ENCODE measurements at regions not wholly inside any gene's neighbourhood (a gene's known extent, or its start where the extent isn't known, plus 50 kb on each side); places are given as distances from the start of the nearest gene placed in this dataset.

DNA sequence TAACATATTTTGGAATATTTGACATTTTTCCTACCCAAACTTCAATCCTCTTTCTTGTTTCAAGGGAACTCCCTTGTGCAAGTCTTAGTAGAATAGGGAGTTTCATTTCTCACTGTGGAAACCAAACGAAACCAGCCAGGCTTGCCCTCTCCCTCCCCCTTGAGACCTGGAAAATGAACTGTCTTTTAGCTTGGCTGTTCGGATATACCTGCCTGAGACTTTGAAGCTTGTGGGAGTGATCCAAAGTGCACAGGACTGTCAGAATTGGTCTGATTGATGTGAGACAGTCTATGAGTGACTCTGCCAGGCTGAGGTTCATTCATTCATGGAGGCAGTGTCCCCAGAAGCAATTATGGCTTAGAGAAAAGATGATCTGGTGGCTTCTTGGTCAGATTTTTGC lies 388.1 kb downstream of the EPM2A start (continued):
- TF ChIP-seq REPIN1 (CRISPR knock-in tag; IDR thresholded peaks at IDR 0.05; ENCODE audit: borderline replicate concordance, low read depth) (no peak), TBL1XR1 (IDR thresholded peaks at IDR 0.05; ENCODE audit: borderline replicate concordance, low read length, partially characterized antibody) (no peak), NR2F6 (IDR thresholded peaks at IDR 0.05) (no peak), NR2F6 (CRISPR knock-in tag; IDR thresholded peaks at IDR 0.05) (no peak), RAD51 (IDR thresholded peaks at IDR 0.05; ENCODE audit: borderline replicate concordance) (no peak), ZNF280D (CRISPR knock-in tag; IDR thresholded peaks at IDR 0.05) (no peak)

DNA sequence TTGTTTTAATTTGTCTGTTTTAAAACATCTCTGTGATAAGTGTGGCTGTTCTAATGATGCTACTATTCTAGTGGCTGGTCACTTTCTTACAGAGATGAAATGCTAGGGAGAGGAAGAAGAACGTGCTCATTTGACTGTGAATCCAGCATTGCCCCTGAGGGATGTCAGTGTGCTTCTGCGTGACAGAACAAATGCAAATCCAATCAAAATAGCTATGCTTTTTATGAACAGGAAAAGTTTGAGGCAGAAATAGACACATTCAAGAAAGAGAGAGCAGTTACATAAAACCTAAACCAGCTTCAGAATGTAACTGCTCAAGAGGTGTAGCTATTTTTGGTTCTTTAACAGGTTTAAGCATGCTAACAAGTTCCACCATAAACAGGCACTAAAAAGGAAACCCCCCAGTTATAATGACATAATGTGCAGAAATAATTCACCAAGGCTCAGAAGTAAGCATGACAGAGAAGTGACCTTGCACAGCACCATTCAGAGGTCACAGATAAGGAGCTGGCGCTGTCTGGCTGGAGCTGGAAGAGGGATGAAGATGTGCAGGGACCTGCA lies 385.3 kb downstream of the EPM2A start:
- H3K4me1 ChIP-seq (ENCODE audit: insufficient read depth, low read length), result no peaks in the 10 kb centered on the region
- no peaks in the 10 kb centered on the region for H4K20me1 ChIP-seq (ENCODE audit: insufficient read depth, low read length)
- no peak overlapping the region for H3K4me3 ChIP-seq (replicated peaks in 1 of 3; ENCODE audit: insufficient read depth in 1 of 3, low read depth in 2 of 3, low read length in 3 of 3)
- BruUV-seq (replicated peaks), result no TSS peak
- POLR2A ChIA-PET, result no interaction called here
- no peak for FAIRE-seq
- H3K9ac ChIP-seq (ENCODE audit: insufficient read depth, low read depth, low read length), result no peak overlapping the region
- ATAC-seq, result no peak
- CTCF ChIA-PET (ENCODE audit: low intra/inter-chr PET ratio, low total read pairs), result no interaction called here
- no peaks in the 10 kb centered on the region for H3K9me3 ChIP-seq (ENCODE audit: low read length)
- 0% methylated on average over 3 of the region's 3 CpGs for WGBS (ENCODE audit: low lambda C conversion rate)
- H3K27ac ChIP-seq (ENCODE audit: extremely low read length, insufficient read depth, low read length), result no peak overlapping the region
- TF ChIP-seq TOPORS (CRISPR knock-in tag; IDR thresholded peaks at IDR 0.05), result no peak
- TF ChIP-seq ZNF691 (CRISPR knock-in tag; IDR thresholded peaks at IDR 0.05; ENCODE audit: borderline replicate concordance, low read depth), result no peak
- TF ChIP-seq GTF3A (CRISPR knock-in tag; conservative IDR thresholded peaks at IDR 0.05), result no peak
- no peak for TF ChIP-seq ZNF567 (CRISPR knock-in tag; IDR thresholded peaks at IDR 0.05; ENCODE audit: borderline replicate concordance)
- no peak for TF ChIP-seq CREM (IDR thresholded peaks at IDR 0.05)
- no peak for TF ChIP-seq CREM (CRISPR knock-in tag; IDR thresholded peaks at IDR 0.05)
- no peak for TF ChIP-seq ERF (CRISPR knock-in tag; IDR thresholded peaks at IDR 0.05)
- TF ChIP-seq RARA (CRISPR knock-in tag; IDR thresholded peaks at IDR 0.05), result no peak
- TF ChIP-seq, protein P1, sequence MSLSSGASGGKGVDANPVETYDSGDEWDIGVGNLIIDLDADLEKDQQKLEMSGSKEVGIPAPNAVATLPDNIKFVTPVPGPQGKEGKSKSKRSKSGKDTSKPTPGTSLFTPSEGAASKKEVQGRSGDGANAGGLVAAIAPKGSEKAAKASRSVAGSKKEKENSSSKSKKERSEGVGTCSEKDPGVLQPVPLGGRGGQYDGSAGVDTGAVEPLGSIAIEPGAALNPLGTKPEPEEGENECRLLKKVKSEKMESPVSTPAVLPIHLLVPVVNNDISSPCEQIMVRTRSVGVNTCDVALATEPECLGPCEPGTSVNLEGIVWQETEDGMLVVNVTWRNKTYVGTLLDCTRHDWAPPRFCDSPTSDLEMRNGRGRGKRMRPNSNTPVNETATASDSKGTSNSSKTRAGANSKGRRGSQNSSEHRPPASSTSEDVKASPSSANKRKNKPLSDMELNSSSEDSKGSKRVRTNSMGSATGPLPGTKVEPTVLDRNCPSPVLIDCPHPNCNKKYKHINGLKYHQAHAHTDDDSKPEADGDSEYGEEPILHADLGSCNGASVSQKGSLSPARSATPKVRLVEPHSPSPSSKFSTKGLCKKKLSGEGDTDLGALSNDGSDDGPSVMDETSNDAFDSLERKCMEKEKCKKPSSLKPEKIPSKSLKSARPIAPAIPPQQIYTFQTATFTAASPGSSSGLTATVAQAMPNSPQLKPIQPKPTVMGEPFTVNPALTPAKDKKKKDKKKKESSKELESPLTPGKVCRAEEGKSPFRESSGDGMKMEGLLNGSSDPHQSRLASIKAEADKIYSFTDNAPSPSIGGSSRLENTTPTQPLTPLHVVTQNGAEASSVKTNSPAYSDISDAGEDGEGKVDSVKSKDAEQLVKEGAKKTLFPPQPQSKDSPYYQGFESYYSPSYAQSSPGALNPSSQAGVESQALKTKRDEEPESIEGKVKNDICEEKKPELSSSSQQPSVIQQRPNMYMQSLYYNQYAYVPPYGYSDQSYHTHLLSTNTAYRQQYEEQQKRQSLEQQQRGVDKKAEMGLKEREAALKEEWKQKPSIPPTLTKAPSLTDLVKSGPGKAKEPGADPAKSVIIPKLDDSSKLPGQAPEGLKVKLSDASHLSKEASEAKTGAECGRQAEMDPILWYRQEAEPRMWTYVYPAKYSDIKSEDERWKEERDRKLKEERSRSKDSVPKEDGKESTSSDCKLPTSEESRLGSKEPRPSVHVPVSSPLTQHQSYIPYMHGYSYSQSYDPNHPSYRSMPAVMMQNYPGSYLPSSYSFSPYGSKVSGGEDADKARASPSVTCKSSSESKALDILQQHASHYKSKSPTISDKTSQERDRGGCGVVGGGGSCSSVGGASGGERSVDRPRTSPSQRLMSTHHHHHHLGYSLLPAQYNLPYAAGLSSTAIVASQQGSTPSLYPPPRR (CRISPR knock-in tag; IDR thresholded peaks at IDR 0.05; ENCODE audit: borderline replicate concordance), result no peak
- DNase-seq (ENCODE audit: low spot score), result no peak
- no peak overlapping the region for H3K4me2 ChIP-seq (ENCODE audit: low read depth, low read length)
- H2AFZ ChIP-seq (ENCODE audit: low read length), result no peak overlapping the region
- no peaks in the 10 kb centered on the region for H3K79me2 ChIP-seq (ENCODE audit: insufficient read depth, low read length)
- in situ Hi-C loops (cut with HindIII; ENCODE audit: extremely low pct_ligation_motif_present, low pct_unique_long_range_greater_than_20kb) (no loop called here), intact Hi-C loops (cut with micrococcal nuclease; ENCODE audit: unreplicated experiment) (no loop called here)
- no peaks in the 10 kb centered on the region for H3K36me3 ChIP-seq (replicated peaks in 1 of 2; ENCODE audit: control insufficient read depth in 1 of 2, insufficient read depth in 2 of 2, low read length in 2 of 2)
- H3K27me3 ChIP-seq (ENCODE audit: control insufficient read depth in 1 of 2, insufficient read depth in 2 of 2, low read length in 2 of 2), result no peaks in the 10 kb centered on the region; a peak in 2 of 5 replicates

Measured in HepG2 (cell line).